ENCODE measurements at regions not wholly inside any gene's neighbourhood (a gene's known extent, or its start where the extent isn't known, plus 50 kb on each side); places are given as distances from the start of the nearest gene placed in this dataset.

DNA sequence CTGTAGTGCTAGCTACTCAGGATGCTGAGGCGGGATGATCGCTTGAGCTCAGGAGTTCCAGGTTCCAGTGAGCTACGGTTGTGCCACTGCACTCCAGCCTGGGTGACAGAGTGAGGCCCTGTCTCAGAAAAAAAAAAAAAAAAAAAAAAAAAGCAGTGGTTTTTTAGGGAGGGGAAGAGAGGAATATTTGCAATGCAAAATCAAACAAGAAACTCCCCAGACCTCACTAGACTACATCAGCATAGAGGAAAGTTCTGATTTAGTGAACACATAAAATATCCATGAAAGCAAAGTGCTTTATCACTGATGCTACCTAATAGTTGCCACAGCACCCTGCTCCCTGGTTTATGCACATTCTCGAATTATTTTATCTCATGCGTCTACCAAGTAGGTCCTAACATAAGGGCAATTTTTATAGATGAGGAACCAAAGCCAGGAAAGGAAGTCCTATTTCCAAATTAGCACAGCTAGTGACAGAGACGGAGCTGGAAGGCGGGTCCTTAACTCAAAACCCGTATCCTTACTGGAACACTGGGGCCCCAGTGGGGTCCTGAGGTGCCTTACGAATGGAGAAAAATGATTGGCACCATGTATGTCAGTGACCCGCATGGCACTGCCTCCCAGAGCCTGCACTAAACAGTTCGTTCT is 50.7 kb upstream of the GPR157 start:
- DNase-seq: no peak

DNA sequence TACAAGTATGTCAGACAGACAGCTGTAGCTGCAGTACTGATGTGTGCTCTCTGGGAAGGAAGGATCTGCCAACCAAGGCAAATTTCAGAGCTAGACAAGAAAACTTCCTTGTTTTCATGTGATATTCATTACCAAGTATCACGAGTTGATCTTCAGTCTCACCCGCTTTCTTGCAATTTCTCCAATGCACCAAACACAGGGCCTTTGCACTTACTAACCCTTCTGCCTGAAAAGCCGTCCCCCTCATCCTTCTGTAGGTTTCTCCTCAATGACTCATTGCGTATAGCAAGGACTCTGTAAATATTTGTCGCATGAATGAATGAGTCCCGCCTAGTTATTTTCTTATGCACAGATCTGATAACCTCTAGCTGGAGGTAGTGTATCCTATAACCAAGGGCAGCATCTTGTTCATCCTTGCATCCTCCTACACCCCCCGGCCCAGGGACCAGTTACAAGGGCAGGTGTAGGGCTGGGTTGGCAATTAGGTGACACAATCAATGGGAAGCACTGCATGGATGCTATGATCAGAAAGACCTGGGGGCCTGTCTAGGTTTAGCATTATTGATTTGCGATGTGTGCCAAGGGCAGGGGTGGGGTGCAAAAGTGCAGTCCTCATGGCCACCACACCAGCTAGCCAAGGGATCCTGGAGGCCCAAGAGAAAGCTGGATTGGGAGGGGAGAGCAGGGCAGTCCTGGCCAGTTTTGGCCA is 51.4 kb upstream of the GPR157 start:
- no peak for DNase-seq

DNA sequence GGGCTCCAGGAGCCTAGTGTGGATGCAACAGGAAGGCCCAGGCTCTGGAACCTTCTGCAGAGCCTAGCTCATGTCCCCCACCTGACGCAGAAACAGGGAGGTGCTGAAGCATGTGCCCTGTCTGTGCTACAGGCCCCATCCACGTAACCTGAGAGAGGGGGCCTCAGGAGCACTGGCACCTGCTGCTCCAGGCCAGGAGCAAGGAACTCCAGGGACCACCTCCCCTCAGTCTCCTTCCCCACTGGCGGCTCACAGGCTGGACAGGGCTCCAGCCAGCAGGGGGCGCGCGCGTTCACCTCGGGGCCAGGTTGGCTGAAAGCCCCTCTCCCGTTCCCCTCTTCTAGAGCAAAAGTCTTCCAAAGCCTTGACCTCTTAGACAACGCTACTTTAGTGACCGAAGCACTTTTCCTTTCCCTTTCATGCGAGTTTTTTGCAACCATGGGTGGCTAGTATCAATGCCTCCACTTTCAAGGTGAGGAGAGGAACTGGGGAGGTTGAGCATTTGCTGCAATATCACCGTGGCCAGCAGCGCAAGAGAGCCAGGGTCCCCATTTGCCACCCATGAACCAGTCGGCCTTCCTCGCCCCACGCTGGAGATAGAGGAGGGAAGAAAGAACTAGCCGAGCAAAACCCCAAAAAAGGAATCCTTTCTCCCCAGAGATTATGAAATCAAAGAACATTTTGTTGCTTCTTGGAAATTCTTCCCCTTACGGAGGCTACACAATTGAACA is 52.4 kb upstream of the GPR157 start:
- peak; percentile 60 for DNase-seq

GRCh38 chr1:9181990-9182783 is 52.4 kb upstream of the H6PD start:
- DNase-seq: no peak

- DNase-seq: no peak
Observed at GRCh38 chr1:9182784-9183257, 51.8 kb upstream of the H6PD start.

- no peak for DNase-seq
Observed at GRCh38 chr1:9183441-9183840, 51.1 kb upstream of the H6PD start.

GRCh38 chr1:9183898-9184297 is 50.7 kb upstream of the H6PD start:
- no peak for DNase-seq

DNA sequence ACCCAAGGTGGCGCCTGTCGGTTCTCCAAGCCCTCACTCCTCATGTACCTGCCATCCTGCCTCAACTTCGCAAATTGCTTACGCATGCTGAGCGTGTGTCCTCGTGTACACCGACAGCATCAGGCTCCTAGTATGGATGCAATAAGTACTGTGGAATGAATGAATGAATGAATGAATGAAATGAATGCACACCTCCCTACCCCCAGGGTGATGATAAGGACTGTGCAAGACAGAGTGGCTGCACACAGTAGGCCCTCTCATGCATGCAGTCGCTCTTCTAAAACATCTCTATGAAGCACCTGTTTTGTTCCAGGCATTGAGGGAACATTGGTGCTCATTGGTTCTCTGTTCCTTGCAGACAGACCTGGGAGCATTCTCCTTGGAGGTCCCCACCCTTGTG is 49.8 kb upstream of the H6PD start:
- DNase-seq: no peak
